Chondrocyte (in vitro differentiated cells): ENCODE measurements at regions not wholly inside any gene's neighbourhood (a gene's known extent, or its start where the extent isn't known, plus 50 kb on each side); places are given as distances from the start of the nearest gene placed in this dataset.
"Not testable (repeated sequence)": the region's sequence is repeated elsewhere in the genome, so short reads cannot be mapped to it uniquely, and the experiment has no call there.

Source experiments
- DNase-seq: peaks from one replicate; pipeline ENCODE4 v3.0.0; 2021; ENCODE audit warnings: mixed read lengths, low spot score
- H3K27ac Mint-ChIP-seq: one replicate; pipeline ENCODE4 v1.8.0; 2021; ENCODE audit warnings: mild to moderate bottlenecking, moderate library complexity, mixed read lengths; ENCODE audit not compliant: unreplicated experiment
- H3K27me3 Mint-ChIP-seq: 2 replicates; pipeline ENCODE4 v1.8.0; 2021; ENCODE audit warnings: low read depth, mixed read lengths
- H3K36me3 Mint-ChIP-seq: 2 replicates; pipeline ENCODE4 v1.8.0; 2021; ENCODE audit warnings: low read depth, mixed read lengths
- H3K4me1 Mint-ChIP-seq: 2 replicates; pipeline ENCODE4 v1.8.0; 2021; ENCODE audit warnings: low read depth, mild to moderate bottlenecking, mixed read lengths
- H3K4me3 Mint-ChIP-seq: one replicate; pipeline ENCODE4 v1.8.0; 2021; ENCODE audit warnings: mild to moderate bottlenecking, moderate library complexity, mixed read lengths; ENCODE audit not compliant: unreplicated experiment
- H3K9me3 Mint-ChIP-seq: 2 replicates; pipeline ENCODE4 v1.8.0; 2021; ENCODE audit warnings: low read depth, mixed read lengths
- CTCF ChIP-seq: fragments of 200-600 bp; sonication (generic); IDR thresholded peaks from 2 replicates; pipeline ENCODE4 v1.5.0; 2021; ENCODE audit warnings: antibody characterized with exemption, mild to moderate bottlenecking, moderate library complexity

- not testable (repeated sequence) for H3K9me3 Mint-ChIP-seq, H3K4me1 Mint-ChIP-seq, DNase-seq, H3K27ac Mint-ChIP-seq, H3K4me3 Mint-ChIP-seq, H3K36me3 Mint-ChIP-seq, H3K27me3 Mint-ChIP-seq
- peak; percentile 78 for TF ChIP-seq CTCF
These were observed 163.9 kb upstream of the TGIF2LX start for GRCh38 chrX:89757767-89758166.

DNA sequence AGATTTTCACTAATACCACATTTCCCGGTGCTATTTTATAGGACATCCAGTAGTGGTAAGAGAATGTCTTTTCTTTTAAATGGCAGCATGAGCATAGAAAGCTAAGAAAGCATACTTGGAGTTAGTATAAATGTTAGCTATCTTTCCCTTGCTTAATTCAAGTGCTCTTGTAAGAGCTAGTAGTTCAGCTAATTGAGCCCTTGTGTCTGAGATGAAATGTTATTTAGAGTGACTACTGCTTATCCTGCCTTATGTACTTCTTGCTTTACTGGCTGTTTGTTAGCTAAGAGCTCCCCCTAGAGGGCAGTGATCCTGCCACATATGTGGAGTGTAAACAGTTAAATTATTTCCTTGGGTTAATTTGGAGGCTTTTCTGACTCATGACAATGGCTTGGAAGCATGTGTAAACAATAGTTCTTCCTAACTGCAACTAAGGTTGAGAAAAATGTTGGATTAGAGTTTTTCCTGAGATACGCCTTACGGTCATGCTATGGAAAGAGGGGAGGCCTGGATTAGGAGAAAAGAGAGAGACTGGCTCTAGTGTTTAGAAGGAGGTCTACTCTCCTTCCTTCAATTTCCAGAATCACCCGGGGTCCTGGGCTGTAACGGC is 162.5 kb upstream of the TGIF2LX start:
- not testable (repeated sequence) for H3K27ac Mint-ChIP-seq, DNase-seq, H3K9me3 Mint-ChIP-seq, H3K27me3 Mint-ChIP-seq, H3K36me3 Mint-ChIP-seq, H3K4me3 Mint-ChIP-seq, H3K4me1 Mint-ChIP-seq
- TF ChIP-seq CTCF = peak; percentile 15

DNA sequence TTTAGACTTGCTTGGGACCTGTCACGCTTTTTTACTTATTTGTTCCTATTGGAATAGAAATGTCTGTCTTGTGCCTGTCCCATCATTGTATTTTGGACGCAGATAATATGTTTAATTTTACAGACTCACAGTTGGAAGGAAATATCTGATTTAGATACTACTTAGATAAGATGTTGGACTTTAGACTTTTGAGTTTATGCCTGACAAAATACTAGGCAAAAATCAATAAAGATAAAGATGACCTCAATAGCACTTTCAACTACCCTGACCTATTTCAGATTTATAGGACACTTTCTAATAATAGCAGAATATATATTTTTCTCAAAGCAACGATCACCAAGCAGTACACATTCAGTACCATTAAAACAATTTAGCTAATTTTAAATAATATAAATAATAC is 150.1 kb upstream of the TGIF2LX start:
- H3K4me1 Mint-ChIP-seq, H3K4me3 Mint-ChIP-seq, DNase-seq, H3K27me3 Mint-ChIP-seq, H3K27ac Mint-ChIP-seq, H3K9me3 Mint-ChIP-seq, H3K36me3 Mint-ChIP-seq: not testable (repeated sequence)

GRCh38 chrX:89811440-89811839 is 110.3 kb upstream of the TGIF2LX start:
- H3K36me3 Mint-ChIP-seq, DNase-seq, H3K9me3 Mint-ChIP-seq, H3K4me3 Mint-ChIP-seq, H3K27me3 Mint-ChIP-seq, H3K27ac Mint-ChIP-seq, H3K4me1 Mint-ChIP-seq: not testable (repeated sequence)

DNA sequence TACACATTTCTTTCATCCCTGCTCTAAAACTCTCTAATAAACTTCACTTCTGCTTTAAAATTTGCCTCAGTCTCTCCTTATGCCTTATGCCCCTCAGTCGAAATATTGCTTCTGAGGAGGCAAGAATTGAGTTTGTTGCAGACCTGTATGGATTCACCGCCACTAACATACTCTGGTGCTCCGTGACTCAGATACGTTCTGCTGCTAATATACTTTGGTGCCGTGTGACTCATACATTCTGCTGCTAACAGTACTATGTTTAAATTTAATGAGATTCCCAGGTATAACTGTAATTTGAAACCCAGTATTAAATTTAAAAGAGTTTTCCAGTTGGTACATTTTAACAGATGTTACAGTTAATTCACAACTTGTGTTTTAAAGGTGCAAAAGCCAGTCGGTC is 82.0 kb upstream of the TGIF2LX start:
- H3K36me3 Mint-ChIP-seq, DNase-seq, H3K27ac Mint-ChIP-seq, H3K27me3 Mint-ChIP-seq, H3K4me1 Mint-ChIP-seq, H3K4me3 Mint-ChIP-seq, H3K9me3 Mint-ChIP-seq: not testable (repeated sequence)

- not testable (repeated sequence) for H3K4me1 Mint-ChIP-seq, H3K4me3 Mint-ChIP-seq, H3K27me3 Mint-ChIP-seq, H3K27ac Mint-ChIP-seq, H3K36me3 Mint-ChIP-seq, DNase-seq, H3K9me3 Mint-ChIP-seq
- TF ChIP-seq CTCF = peak; percentile 67
These were observed 50.0 kb upstream of the TGIF2LX start for GRCh38 chrX:89871662-89872061.
